HG03354 (cell line): ENCODE measurements at regions not wholly inside any gene's neighbourhood (a gene's known extent, or its start where the extent isn't known, plus 50 kb on each side); places are given as distances from the start of the nearest gene placed in this dataset.

ENCODE experiments used
- ATAC-seq: cut with Tn5 transposase; IDR thresholded peaks from one replicate; pipeline ENCODE4 v1.9.1; 2021; ENCODE audit warnings: mild to moderate bottlenecking; ENCODE audit not compliant: unreplicated experiment, poor library complexity, severe bottlenecking

DNA sequence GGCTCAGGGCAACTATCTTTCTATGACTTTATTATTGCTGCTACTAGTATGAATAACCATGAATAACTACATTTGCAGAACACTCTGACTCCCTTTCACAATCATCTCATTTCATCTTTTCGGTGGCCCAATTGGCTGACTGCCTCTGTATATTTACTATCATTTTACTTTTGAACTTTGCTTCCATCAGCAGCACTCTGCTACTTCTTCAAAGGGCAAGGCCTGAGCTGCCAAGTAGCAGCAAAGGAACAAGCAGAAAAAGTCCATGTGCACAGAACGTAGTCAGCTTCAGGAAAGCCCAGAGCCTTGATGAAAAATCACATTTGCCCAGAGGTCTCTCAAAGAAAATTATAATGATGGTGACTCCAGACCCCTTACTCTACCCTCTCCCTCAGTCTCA, 214.5 kb upstream of the PUM3 start:
- no peak for ATAC-seq

DNA sequence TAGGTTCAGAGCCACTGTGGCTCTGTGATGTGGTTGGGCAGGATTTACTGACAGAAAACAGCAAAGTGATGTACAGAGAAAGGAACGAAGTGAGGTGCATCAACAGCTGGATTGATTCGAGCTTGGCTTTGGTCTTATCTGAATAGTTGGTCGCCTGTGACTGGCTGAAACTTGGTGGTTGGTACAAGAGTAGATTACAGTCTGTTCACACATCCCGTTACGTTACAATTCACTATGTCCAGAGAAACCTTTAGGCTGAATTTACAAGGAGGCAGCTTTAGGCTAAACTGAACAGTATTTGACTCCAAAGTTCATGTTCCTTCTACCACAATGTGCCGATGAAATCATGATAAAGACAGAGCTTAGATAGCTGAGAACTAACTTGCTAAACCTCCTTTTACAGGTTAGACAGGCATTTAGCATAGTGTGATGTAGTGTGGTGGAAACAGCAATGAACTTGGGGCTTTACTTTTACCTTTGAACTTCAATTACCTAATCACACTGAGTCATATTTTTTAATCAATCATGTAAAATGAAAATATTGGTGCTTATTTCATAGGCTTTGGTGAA, 210.2 kb upstream of the PUM3 start:
- no peak for ATAC-seq

DNA sequence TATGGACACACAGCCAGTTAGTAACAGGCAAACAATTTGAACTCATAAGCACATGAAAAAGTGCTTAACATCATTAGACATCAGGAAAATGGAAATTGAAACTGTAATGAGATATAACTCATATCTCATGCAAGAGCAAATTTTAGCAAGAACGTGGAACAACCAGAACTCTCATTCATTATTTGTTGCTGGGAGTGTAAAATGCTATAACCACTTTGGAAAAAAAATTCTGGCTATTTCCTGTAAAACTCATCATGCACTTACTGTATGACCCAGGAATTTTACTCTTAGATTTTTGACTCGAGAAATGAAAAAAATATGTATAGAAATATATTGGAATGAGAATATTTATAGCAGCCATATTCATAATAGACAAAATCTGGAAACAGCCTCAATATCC, 205.7 kb upstream of the PUM3 start:
- ATAC-seq, result no peak

DNA sequence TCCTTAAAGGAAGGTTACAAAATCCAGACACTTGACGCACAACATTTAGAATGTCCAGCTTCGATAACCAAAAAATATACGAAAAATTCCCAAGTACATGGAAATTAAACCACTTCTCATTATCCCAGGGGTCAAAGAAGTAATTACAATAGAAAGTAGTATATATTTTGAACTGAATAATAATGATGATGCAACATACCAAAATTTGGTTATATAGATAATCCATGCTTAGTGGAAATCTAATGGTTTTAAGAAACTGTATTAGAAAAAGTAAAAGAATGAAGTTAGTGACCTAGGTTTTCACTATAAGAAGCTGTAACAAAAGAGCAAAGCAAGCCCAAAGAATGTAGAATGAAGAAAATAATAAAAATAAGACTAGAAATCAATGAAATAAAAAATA, 204.0 kb upstream of the PUM3 start:
- ATAC-seq, result no peak

- no peak for ATAC-seq
Measured at GRCh38 chr9:3045153-3045552, 201.3 kb upstream of the PUM3 start.

- no peak for ATAC-seq
Measured at GRCh38 chr9:3043369-3043768, 199.5 kb upstream of the PUM3 start.

- no peak for ATAC-seq
Measured at GRCh38 chr9:3040761-3041160, 196.9 kb upstream of the PUM3 start.

DNA sequence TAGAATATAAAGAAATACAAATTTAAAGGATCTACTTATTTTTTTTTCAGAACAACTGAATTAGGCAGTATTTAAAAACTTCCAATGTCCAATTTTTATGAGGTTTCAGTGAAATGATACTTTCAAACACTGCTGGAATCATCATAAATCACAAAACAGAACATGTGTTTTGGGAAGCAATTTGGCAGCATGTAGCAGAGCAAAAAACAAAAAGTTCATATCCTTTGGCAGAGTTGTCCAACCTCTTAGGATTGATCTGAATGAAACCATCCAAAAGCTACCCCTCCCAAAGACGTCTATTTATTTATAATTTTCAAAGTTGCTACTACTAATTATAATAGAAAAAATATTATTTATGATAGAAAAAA, 192.4 kb upstream of the PUM3 start:
- no peak for ATAC-seq

GRCh38 chr9:3035579-3036332, 191.9 kb upstream of the PUM3 start:
- no peak for ATAC-seq

DNA sequence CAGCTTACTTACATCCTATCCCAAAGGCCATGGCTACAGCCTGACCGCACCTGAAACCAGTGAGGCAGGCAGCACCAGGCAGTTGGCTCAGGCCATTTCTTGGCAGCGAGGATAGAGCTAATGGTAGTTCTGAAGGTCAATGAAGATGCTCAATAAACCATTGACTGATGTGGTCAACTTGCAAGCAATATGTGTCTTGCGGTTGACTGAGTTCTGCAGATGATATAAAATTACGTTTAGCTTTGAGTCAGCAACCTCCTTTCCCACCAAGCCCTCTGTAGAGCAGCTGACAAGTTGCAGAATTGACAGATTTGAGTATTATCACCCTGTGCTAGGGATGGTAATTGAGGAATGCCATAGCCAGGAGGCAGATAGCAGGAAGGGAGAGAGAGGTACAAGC, 189.0 kb upstream of the PUM3 start:
- ATAC-seq, result peak; percentile 60

DNA sequence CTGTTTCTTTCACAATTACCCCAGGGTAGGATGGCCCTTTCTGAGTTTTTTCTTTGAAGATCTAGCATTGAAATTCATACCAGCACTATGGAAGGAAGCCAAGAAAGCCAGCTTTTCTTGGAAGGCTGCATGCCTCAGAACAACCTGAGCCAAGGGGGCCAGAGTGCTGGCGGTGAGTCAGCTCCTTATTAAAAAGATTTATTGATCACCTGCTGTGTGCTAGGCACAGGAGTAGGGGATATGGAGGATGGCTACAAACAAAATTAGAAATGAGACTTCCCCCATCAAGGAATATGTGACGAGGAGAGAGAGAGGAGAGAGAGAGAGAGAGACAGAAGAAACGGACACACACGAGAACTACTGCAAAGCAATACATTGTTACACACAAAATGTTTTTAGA, 184.6 kb upstream of the PUM3 start:
- ATAC-seq, result no peak

DNA sequence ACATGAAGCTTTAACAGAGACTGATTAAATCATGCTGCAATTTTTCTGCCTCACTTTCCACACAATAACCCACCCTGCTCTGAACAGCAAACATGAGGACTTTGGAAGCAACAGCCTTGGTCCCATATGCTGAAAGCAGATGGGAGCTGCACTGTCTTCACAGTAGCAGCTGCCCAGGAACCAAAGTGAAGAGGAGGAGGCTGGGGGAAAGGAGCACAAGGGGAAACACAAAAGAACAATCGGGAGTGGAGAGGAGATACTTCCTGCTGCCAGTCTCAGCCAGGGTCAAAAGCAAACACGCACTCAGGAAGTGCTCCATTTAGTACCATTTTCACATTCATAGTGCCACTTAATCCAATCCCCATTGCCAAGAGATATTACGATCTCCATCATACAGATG, 183.3 kb upstream of the PUM3 start:
- ATAC-seq, result no peak

- ATAC-seq, result no peak
Measured at GRCh38 chr9:3023449-3023848, 179.6 kb upstream of the PUM3 start.

DNA sequence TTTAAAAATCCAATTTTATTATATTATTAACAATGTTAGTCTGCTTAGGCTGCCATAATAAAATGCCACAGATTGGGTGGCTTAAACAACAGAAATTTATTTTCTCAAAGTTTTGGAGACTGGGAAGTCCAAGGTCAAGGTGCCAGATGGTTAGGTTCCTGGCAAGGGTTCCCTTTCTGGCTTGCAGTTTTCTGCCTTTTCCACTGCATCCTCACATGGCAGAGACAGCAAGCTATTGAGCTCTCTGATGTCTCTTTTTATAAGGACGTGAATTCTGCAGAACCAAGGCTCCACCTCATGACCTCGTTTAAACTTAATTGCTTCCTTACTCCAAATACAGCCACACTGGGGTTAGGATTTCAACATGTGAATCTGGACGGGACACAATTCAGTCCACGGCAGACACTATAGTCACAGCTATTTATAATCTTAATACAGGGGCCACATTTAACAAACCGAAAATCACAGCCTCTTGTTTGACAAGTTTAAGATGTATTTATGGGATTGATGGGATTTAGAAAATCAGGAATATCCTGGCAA, 174.9 kb upstream of the PUM3 start:
- ATAC-seq, result no peak

- ATAC-seq, result no peak
Measured at GRCh38 chr9:3018071-3018470, 174.2 kb upstream of the PUM3 start.

DNA sequence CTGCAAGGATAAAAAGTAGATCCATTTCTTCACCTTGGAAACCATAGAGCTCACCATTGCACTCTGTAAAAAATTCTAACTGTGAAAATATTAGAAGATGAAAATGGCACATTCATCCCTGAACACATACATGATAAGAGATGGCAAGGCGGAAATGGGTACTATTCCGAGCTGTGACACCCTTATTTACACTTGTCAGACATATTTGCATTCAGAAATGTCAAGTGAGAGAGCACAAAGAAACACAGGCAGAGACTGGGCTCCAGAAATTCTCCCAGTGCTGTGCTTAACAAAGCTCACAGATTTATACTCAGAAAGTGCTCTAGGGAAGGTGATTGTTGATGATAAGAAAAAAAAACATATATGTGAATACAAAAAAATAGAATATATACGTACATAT, 170.3 kb upstream of the PUM3 start:
- ATAC-seq, result no peak

DNA sequence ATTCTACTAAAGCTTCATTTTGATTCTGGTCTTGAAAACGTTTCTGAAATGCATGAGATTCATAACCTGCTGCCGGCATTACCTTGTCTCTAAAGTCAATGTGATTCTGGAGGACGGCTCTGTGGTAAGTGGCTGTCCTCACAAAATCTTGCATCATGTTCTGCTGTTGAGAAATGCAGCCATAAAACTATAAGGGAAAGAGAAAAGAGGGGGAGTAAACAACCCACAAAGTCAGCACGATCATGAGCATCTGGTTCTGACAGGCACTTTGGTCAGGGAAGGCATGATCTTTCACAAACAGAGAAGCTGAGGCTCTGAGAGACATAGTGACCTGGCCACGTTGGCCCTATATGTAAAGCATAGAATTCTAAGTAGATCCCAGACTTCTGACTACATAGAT, 168.9 kb upstream of the PUM3 start:
- ATAC-seq, result no peak

- ATAC-seq, result no peak
Measured at GRCh38 chr9:3012245-3012644, 168.3 kb upstream of the PUM3 start.

- no peak for ATAC-seq
Measured at GRCh38 chr9:3008091-3008490, 164.2 kb upstream of the PUM3 start.

DNA sequence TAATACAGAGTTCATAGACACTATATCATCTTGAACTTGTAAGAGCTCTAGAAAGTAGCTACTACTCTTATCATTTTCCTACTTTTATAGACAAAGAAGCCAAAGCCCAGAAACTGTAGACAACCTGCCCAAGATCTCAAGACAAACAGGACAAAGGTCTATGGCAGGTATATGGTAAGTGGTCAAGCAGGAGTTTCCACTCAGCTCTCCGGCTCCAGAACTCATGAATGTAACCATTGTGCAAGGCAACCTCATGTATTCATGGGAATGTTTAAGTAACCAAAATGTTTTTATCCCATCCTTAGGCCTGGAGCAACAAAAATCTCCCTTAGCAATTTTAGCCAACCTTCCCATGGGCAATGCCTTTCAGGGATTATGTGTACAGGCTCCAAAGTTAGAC, 163.4 kb upstream of the PUM3 start:
- no peak for ATAC-seq

DNA sequence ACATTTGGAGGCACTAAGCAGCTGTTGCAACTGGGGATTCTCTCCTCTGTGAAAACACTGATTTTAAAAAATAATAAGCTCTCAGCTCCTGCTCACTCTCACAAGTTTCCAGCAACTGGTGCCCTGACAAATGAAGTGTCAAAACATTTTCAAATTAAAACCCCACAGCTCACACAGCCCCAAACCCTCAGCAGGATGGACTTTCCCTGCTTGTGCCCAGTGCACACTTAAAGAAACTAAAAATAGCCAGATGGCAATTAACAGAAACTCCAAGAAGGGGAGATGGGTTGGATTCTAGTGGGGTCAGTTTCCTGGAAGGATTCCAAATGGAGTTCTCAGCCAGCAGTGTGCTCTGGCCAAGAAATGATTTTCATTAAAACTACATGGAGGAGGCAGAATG, 163.0 kb upstream of the PUM3 start:
- no peak for ATAC-seq

- no peak for ATAC-seq
Measured at GRCh38 chr9:3004572-3004971, 160.7 kb upstream of the PUM3 start.
